ENCODE measurements at regions not wholly inside any gene's neighbourhood (a gene's known extent, or its start where the extent isn't known, plus 50 kb on each side); places are given as distances from the start of the nearest gene placed in this dataset.

DNA sequence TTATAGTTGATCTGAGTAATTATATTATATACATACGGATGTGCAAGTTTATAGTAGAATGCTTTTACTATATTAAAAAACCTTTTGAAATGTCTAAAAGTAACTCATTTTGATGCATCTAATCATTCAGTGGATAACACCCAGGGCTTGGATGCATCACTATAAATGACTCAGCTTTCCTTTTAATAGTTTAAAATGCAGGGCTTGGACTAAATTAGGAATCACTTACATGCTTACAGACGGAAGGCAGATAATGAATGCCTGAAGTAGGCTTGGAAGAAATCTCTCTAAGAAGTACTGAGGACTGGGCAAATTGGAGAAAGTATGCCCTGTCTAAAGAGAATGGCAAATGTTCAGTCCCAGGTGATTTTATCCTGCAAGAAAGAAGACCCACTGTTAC lies 362.5 kb upstream of the CCNH start:
- DNase-seq (ENCODE audit: low read depth), result no peak
- H3K4me3 ChIP-seq (ENCODE audit: low read depth, low read length), result no peak overlapping the region
- no peak for TF ChIP-seq POLR2A (IDR thresholded peaks at IDR 0.05; ENCODE audit: extremely low read depth, insufficient read length)
- TF ChIP-seq, protein P1, sequence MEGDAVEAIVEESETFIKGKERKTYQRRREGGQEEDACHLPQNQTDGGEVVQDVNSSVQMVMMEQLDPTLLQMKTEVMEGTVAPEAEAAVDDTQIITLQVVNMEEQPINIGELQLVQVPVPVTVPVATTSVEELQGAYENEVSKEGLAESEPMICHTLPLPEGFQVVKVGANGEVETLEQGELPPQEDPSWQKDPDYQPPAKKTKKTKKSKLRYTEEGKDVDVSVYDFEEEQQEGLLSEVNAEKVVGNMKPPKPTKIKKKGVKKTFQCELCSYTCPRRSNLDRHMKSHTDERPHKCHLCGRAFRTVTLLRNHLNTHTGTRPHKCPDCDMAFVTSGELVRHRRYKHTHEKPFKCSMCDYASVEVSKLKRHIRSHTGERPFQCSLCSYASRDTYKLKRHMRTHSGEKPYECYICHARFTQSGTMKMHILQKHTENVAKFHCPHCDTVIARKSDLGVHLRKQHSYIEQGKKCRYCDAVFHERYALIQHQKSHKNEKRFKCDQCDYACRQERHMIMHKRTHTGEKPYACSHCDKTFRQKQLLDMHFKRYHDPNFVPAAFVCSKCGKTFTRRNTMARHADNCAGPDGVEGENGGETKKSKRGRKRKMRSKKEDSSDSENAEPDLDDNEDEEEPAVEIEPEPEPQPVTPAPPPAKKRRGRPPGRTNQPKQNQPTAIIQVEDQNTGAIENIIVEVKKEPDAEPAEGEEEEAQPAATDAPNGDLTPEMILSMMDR (IDR thresholded peaks at IDR 0.05; ENCODE audit: low read depth, low read length), result no peak
- TF ChIP-seq, protein P2, sequence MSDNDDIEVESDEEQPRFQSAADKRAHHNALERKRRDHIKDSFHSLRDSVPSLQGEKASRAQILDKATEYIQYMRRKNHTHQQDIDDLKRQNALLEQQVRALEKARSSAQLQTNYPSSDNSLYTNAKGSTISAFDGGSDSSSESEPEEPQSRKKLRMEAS (IDR thresholded peaks at IDR 0.05; ENCODE audit: low read depth, low read length), result no peak
- TF ChIP-seq MYC (IDR thresholded peaks at IDR 0.05; ENCODE audit: low read depth, low read length), result no peak

DNA sequence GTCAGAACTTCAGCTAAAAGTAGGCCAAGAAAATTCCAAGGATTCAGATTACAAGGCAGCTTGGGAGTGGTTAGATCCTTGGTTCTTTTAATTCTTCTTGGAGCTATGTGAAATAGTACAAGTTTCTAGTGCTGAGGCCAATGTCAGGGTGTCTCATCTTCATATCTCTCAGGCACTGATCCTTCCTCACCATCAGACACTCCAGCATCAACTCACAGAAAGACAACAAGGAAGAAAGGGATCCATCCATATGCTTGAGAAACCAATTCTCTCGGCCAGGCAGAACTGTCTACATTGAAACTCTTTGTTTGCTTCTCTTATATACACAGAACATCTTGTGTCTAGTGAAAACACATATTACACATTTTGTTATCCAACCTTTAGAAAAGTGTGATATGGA lies 362.1 kb upstream of the CCNH start:
- TF ChIP-seq, protein P1 (IDR thresholded peaks at IDR 0.05; ENCODE audit: low read depth, low read length), result no peak
- TF ChIP-seq, protein P2 (IDR thresholded peaks at IDR 0.05; ENCODE audit: low read depth, low read length), result no peak
- no peak for TF ChIP-seq POLR2A (IDR thresholded peaks at IDR 0.05; ENCODE audit: extremely low read depth, insufficient read length)
- DNase-seq (ENCODE audit: low read depth), result no peak
- H3K4me3 ChIP-seq (ENCODE audit: low read depth, low read length), result no peak overlapping the region

DNA sequence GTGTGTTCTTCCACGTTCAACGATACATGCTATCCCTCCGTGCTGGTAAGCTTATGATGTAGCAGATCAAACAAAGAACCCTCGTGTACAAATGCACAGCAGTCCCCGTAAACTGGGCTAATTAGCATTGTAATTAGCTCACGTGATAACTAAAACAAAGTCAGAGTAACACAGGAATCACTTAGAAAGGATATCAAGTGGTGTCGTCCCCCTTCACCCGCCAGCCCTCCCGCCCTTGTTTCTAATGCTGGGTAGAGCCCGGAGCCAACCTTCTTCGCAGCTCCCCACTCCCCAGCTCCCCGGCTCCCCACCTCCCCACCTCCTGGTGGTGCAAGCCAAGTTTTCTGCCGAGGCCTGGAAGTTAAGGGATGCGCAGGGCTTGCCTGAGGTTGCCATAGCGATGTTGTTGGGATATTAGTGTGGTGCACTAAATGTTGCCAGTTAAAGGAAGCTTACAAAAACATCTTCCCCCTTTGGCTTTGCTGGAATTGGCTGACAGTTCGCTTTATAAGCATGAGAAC lies 357.9 kb upstream of the CCNH start:
- TF ChIP-seq POLR2A (IDR thresholded peaks at IDR 0.05; ENCODE audit: extremely low read depth, insufficient read length), result no peak
- TF ChIP-seq, protein P1 (IDR thresholded peaks at IDR 0.05; ENCODE audit: low read depth, low read length), result no peak
- TF ChIP-seq, protein P2 (IDR thresholded peaks at IDR 0.05; ENCODE audit: low read depth, low read length), result no peak
- TF ChIP-seq MYC (IDR thresholded peaks at IDR 0.05; ENCODE audit: low read depth, low read length), result no peak
- DNase-seq (ENCODE audit: low read depth), result no peak
- H3K4me3 ChIP-seq (ENCODE audit: low read depth, low read length), result no peak overlapping the region

DNA sequence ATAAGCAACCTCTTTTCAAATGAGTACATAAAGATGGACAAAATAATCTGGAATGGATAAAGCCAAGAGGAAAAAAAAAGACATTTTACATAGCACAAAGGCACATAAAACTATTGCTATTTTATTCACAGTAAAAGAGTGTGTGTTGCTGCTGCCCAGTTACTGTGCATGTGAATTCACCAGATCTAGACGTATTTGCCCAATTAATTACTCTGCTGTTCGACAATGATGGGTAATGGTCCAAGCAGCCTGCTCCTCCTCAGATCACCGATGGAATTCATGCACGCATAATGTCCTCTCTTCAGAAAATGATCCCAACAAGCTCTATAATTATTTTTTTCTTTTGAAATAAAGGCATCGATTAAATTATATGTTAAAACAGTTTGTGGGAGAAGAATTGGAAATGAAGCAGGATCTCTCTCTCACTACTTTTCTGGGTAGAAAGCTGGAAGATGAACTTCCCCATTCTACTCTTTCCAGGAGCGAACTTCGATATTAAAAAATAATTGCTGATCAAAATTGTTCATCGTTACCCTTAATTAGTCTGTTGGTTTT lies 357.4 kb upstream of the CCNH start:
- no peak for DNase-seq (ENCODE audit: low read depth)
- H3K4me3 ChIP-seq (ENCODE audit: low read depth, low read length), result no peak overlapping the region

DNA sequence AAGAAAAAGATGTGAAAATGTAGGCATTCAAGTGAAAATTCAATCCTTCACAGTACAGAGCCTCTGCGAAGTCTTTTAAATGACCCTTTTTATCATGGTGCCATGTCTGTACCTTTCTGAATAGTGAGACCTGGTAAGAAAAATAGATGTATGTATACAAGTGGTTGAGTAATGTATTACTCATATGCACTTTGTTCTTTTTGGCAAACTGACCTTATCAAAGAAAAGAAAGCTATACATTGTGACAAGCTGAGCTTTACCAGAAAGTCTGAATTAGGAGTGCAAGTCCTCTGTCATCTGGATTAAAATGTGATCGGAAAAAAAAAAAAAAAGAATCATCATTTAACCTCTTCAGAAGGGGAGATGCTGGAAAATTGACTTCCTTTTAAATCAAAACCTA lies 356.4 kb upstream of the CCNH start:
- no peak for DNase-seq (ENCODE audit: low read depth)
- H3K4me3 ChIP-seq (ENCODE audit: low read depth, low read length), result no peak overlapping the region
- TF ChIP-seq POLR2A (IDR thresholded peaks at IDR 0.05; ENCODE audit: extremely low read depth, insufficient read length) (no peak), MYC (IDR thresholded peaks at IDR 0.05; ENCODE audit: low read depth, low read length) (no peak)
- TF ChIP-seq, protein P1 (IDR thresholded peaks at IDR 0.05; ENCODE audit: low read depth, low read length), result no peak
- TF ChIP-seq, protein P2 (IDR thresholded peaks at IDR 0.05; ENCODE audit: low read depth, low read length), result no peak

More for the DNA sequence above, 357.4 kb upstream of the CCNH start:
- TF ChIP-seq POLR2A (IDR thresholded peaks at IDR 0.05; ENCODE audit: extremely low read depth, insufficient read length), result no peak
- TF ChIP-seq MYC (IDR thresholded peaks at IDR 0.05; ENCODE audit: low read depth, low read length), result no peak
- TF ChIP-seq, protein P1 (IDR thresholded peaks at IDR 0.05; ENCODE audit: low read depth, low read length), result no peak
- TF ChIP-seq, protein P2 (IDR thresholded peaks at IDR 0.05; ENCODE audit: low read depth, low read length), result no peak
